ENCODE measurements at regions not wholly inside any gene's neighbourhood (a gene's known extent, or its start where the extent isn't known, plus 50 kb on each side); places are given as distances from the start of the nearest gene placed in this dataset.
"Not testable (repeated sequence)": the region's sequence is repeated elsewhere in the genome, so short reads cannot be mapped to it uniquely, and the experiment has no call there.

GRCh38 chr1:209202321-209202720 lies 381.2 kb upstream of the CAMK1G start:
- TF ChIP-seq, protein P1, sequence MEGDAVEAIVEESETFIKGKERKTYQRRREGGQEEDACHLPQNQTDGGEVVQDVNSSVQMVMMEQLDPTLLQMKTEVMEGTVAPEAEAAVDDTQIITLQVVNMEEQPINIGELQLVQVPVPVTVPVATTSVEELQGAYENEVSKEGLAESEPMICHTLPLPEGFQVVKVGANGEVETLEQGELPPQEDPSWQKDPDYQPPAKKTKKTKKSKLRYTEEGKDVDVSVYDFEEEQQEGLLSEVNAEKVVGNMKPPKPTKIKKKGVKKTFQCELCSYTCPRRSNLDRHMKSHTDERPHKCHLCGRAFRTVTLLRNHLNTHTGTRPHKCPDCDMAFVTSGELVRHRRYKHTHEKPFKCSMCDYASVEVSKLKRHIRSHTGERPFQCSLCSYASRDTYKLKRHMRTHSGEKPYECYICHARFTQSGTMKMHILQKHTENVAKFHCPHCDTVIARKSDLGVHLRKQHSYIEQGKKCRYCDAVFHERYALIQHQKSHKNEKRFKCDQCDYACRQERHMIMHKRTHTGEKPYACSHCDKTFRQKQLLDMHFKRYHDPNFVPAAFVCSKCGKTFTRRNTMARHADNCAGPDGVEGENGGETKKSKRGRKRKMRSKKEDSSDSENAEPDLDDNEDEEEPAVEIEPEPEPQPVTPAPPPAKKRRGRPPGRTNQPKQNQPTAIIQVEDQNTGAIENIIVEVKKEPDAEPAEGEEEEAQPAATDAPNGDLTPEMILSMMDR (conservative IDR thresholded peaks at IDR 0.05; ENCODE audit: low read depth in 2 of 2), result not testable (repeated sequence)
- not testable (repeated sequence) for TF ChIP-seq EZH2 (IDR thresholded peaks at IDR 0.05; ENCODE audit: low read depth, unreplicated experiment); POLR2AphosphoS5 (IDR thresholded peaks at IDR 0.05; ENCODE audit: low read depth); EZH2phosphoT487 (IDR thresholded peaks at IDR 0.05; ENCODE audit: unreplicated experiment); NANOG (IDR thresholded peaks at IDR 0.05; ENCODE audit: borderline replicate concordance); STAT1 (IDR thresholded peaks at IDR 0.05; ENCODE audit: unreplicated experiment); JUNB (IDR thresholded peaks at IDR 0.05; ENCODE audit: unreplicated experiment)
- TF ChIP-seq, protein P2, sequence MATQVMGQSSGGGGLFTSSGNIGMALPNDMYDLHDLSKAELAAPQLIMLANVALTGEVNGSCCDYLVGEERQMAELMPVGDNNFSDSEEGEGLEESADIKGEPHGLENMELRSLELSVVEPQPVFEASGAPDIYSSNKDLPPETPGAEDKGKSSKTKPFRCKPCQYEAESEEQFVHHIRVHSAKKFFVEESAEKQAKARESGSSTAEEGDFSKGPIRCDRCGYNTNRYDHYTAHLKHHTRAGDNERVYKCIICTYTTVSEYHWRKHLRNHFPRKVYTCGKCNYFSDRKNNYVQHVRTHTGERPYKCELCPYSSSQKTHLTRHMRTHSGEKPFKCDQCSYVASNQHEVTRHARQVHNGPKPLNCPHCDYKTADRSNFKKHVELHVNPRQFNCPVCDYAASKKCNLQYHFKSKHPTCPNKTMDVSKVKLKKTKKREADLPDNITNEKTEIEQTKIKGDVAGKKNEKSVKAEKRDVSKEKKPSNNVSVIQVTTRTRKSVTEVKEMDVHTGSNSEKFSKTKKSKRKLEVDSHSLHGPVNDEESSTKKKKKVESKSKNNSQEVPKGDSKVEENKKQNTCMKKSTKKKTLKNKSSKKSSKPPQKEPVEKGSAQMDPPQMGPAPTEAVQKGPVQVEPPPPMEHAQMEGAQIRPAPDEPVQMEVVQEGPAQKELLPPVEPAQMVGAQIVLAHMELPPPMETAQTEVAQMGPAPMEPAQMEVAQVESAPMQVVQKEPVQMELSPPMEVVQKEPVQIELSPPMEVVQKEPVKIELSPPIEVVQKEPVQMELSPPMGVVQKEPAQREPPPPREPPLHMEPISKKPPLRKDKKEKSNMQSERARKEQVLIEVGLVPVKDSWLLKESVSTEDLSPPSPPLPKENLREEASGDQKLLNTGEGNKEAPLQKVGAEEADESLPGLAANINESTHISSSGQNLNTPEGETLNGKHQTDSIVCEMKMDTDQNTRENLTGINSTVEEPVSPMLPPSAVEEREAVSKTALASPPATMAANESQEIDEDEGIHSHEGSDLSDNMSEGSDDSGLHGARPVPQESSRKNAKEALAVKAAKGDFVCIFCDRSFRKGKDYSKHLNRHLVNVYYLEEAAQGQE (IDR thresholded peaks at IDR 0.05; ENCODE audit: unreplicated experiment), result not testable (repeated sequence)

All from GM23338 (cell line).